ENCODE measurements at regions not wholly inside any gene's neighbourhood (a gene's known extent, or its start where the extent isn't known, plus 50 kb on each side); places are given as distances from the start of the nearest gene placed in this dataset.

GRCh38 chrX:140432346-140433175 lies 72.3 kb downstream of the SOX3 start (continued):
- TF ChIP-seq, protein P1, sequence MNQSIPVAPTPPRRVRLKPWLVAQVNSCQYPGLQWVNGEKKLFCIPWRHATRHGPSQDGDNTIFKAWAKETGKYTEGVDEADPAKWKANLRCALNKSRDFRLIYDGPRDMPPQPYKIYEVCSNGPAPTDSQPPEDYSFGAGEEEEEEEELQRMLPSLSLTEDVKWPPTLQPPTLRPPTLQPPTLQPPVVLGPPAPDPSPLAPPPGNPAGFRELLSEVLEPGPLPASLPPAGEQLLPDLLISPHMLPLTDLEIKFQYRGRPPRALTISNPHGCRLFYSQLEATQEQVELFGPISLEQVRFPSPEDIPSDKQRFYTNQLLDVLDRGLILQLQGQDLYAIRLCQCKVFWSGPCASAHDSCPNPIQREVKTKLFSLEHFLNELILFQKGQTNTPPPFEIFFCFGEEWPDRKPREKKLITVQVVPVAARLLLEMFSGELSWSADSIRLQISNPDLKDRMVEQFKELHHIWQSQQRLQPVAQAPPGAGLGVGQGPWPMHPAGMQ (IDR thresholded peaks at IDR 0.05; ENCODE audit: borderline replicate concordance), result no peak
- TF ChIP-seq BACH1 (IDR thresholded peaks at IDR 0.05; ENCODE audit: borderline replicate concordance), result no peak
- TF ChIP-seq RBBP5 (conservative IDR thresholded peaks at IDR 0.05), result no peak
- TF ChIP-seq, protein P2, sequence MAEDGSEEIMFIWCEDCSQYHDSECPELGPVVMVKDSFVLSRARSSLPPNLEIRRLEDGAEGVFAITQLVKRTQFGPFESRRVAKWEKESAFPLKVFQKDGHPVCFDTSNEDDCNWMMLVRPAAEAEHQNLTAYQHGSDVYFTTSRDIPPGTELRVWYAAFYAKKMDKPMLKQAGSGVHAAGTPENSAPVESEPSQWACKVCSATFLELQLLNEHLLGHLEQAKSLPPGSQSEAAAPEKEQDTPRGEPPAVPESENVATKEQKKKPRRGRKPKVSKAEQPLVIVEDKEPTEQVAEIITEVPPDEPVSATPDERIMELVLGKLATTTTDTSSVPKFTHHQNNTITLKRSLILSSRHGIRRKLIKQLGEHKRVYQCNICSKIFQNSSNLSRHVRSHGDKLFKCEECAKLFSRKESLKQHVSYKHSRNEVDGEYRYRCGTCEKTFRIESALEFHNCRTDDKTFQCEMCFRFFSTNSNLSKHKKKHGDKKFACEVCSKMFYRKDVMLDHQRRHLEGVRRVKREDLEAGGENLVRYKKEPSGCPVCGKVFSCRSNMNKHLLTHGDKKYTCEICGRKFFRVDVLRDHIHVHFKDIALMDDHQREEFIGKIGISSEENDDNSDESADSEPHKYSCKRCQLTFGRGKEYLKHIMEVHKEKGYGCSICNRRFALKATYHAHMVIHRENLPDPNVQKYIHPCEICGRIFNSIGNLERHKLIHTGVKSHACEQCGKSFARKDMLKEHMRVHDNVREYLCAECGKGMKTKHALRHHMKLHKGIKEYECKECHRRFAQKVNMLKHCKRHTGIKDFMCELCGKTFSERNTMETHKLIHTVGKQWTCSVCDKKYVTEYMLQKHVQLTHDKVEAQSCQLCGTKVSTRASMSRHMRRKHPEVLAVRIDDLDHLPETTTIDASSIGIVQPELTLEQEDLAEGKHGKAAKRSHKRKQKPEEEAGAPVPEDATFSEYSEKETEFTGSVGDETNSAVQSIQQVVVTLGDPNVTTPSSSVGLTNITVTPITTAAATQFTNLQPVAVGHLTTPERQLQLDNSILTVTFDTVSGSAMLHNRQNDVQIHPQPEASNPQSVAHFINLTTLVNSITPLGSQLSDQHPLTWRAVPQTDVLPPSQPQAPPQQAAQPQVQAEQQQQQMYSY (CRISPR knock-in tag; IDR thresholded peaks at IDR 0.05), result no peak
- TF ChIP-seq, protein P3, sequence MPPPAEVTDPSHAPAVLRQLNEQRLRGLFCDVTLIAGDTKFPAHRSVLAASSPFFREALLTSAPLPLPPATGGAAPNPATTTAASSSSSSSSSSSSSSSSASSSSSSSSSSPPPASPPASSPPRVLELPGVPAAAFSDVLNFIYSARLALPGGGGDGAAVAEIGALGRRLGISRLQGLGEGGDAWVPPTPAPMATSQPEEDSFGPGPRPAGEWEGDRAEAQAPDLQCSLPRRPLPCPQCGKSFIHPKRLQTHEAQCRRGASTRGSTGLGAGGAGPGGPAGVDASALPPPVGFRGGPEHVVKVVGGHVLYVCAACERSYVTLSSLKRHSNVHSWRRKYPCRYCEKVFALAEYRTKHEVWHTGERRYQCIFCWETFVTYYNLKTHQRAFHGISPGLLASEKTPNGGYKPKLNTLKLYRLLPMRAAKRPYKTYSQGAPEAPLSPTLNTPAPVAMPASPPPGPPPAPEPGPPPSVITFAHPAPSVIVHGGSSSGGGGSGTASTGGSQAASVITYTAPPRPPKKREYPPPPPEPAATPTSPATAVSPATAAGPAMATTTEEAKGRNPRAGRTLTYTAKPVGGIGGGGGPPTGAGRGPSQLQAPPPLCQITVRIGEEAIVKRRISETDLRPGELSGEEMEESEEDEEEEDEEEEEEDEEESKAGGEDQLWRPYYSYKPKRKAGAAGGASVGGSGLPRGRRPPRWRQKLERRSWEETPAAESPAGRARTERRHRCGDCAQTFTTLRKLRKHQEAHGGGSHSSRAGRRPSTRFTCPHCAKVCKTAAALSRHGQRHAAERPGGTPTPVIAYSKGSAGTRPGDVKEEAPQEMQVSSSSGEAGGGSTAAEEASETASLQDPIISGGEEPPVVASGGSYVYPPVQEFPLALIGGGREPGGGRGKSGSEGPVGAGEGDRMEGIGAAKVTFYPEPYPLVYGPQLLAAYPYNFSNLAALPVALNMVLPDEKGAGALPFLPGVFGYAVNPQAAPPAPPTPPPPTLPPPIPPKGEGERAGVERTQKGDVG (CRISPR knock-in tag; IDR thresholded peaks at IDR 0.05), result no peak
- no peak for TF ChIP-seq NBN (IDR thresholded peaks at IDR 0.05)
- TF ChIP-seq, protein P4, sequence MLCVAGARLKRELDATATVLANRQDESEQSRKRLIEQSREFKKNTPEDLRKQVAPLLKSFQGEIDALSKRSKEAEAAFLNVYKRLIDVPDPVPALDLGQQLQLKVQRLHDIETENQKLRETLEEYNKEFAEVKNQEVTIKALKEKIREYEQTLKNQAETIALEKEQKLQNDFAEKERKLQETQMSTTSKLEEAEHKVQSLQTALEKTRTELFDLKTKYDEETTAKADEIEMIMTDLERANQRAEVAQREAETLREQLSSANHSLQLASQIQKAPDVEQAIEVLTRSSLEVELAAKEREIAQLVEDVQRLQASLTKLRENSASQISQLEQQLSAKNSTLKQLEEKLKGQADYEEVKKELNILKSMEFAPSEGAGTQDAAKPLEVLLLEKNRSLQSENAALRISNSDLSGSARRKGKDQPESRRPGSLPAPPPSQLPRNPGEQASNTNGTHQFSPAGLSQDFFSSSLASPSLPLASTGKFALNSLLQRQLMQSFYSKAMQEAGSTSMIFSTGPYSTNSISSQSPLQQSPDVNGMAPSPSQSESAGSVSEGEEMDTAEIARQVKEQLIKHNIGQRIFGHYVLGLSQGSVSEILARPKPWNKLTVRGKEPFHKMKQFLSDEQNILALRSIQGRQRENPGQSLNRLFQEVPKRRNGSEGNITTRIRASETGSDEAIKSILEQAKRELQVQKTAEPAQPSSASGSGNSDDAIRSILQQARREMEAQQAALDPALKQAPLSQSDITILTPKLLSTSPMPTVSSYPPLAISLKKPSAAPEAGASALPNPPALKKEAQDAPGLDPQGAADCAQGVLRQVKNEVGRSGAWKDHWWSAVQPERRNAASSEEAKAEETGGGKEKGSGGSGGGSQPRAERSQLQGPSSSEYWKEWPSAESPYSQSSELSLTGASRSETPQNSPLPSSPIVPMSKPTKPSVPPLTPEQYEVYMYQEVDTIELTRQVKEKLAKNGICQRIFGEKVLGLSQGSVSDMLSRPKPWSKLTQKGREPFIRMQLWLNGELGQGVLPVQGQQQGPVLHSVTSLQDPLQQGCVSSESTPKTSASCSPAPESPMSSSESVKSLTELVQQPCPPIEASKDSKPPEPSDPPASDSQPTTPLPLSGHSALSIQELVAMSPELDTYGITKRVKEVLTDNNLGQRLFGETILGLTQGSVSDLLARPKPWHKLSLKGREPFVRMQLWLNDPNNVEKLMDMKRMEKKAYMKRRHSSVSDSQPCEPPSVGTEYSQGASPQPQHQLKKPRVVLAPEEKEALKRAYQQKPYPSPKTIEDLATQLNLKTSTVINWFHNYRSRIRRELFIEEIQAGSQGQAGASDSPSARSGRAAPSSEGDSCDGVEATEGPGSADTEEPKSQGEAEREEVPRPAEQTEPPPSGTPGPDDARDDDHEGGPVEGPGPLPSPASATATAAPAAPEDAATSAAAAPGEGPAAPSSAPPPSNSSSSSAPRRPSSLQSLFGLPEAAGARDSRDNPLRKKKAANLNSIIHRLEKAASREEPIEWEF (IDR thresholded peaks at IDR 0.05; ENCODE audit: insufficient replicate concordance, low read depth, low read length), result no peak
- TF ChIP-seq IRF3 (IDR thresholded peaks at IDR 0.05), result no peak
- no peak for TF ChIP-seq HCFC1 (IDR thresholded peaks at IDR 0.05; ENCODE audit: low read length)
- no peak for TF ChIP-seq POLR2A (IDR thresholded peaks at IDR 0.05; ENCODE audit: low read depth, low read length)
- no peak for TF ChIP-seq SRF (IDR thresholded peaks at IDR 0.05; ENCODE audit: low read depth in 2 of 2, low read length in 2 of 2)
- no peak for TF ChIP-seq IKZF2 (IDR thresholded peaks at IDR 0.05)
